HUES48 (cell line): ENCODE measurements at regions not wholly inside any gene's neighbourhood (a gene's known extent, or its start where the extent isn't known, plus 50 kb on each side); places are given as distances from the start of the nearest gene placed in this dataset.

ENCODE experiments used
- H3K27ac ChIP-seq: one replicate; pipeline ENCODE4 v1.7.0; 2013; ENCODE audit warnings: low read depth, low read length, inconsistent platforms
- H3K27me3 ChIP-seq: 2 replicates; pipeline ENCODE4 v1.6.1; 2013; ENCODE audit warnings: mild to moderate bottlenecking, low read length; ENCODE audit not compliant: control insufficient read depth, insufficient read depth
- H3K36me3 ChIP-seq: 2 replicates; pipeline ENCODE4 v1.6.1; 2013; ENCODE audit warnings: low read length; ENCODE audit not compliant: control insufficient read depth, insufficient read depth
- H3K4me1 ChIP-seq: 2 replicates; pipeline ENCODE4 v1.6.1; 2013; ENCODE audit warnings: mild to moderate bottlenecking, low read length; ENCODE audit not compliant: control insufficient read depth, insufficient read depth
- H3K4me3 ChIP-seq: 2 replicates; pipeline ENCODE4 v1.5.1; 2013; ENCODE audit warnings: mild to moderate bottlenecking, low read depth, low read length
- H3K9ac ChIP-seq: 2 replicates; pipeline ENCODE4 v1.6.1; 2013; ENCODE audit warnings: mild to moderate bottlenecking, low read depth, low read length, moderate library complexity
- H3K9me3 ChIP-seq: 2 replicates; pipeline ENCODE4 v1.6.1; 2013; ENCODE audit warnings: low read length; ENCODE audit not compliant: control insufficient read depth, insufficient read depth

DNA sequence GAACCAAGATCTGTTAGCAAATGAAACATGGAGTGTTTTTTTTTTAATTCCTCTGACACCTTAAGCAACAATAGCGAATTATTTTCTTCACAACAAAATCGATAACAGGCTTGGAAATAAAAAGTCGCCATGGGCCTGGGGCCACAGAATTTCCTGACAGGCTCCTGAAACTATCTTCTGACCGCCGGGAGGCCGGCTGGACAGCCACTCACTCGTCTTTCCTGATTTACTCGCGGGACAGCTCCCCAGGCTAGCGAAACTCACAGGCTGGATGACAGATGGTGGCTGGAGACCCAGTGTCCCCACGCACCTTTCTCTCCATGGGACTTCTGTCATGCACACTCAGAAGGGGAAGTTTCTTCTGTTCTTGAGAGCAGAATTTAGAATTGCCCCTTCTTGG, 143.3 kb upstream of the IRX2 start:
- Histone ChIP-seq H3K4me1 (no peaks in the 10 kb centered on the region), H3K27ac (no peak overlapping the region), H3K36me3 (no peaks in the 10 kb centered on the region), H3K4me3 (no peak overlapping the region), H3K9ac (no peak overlapping the region), H3K27me3 (no peaks in the 10 kb centered on the region), H3K9me3 (no peaks in the 10 kb centered on the region)

DNA sequence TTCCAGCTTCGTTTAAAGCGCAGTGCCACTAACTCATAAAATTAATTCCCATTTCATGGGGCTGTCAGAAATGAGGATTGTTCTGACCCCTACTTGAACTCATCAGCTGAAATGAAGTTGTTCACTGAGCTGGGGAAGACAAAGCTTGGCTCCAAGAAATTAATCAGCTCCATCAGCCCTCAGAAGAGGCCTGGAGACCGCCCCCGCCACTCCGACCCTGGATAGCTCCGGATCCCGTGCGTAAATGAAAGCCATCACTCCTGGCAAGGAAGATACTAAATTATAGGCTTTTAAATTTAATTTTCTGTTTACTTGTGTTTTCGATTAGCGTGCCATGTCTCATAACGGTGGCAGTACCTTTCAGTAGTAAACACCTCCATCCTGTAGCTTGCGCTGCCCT, 142.8 kb upstream of the IRX2 start:
- H3K9me3 ChIP-seq, result no peaks in the 10 kb centered on the region
- no peak overlapping the region for H3K9ac ChIP-seq

DNA sequence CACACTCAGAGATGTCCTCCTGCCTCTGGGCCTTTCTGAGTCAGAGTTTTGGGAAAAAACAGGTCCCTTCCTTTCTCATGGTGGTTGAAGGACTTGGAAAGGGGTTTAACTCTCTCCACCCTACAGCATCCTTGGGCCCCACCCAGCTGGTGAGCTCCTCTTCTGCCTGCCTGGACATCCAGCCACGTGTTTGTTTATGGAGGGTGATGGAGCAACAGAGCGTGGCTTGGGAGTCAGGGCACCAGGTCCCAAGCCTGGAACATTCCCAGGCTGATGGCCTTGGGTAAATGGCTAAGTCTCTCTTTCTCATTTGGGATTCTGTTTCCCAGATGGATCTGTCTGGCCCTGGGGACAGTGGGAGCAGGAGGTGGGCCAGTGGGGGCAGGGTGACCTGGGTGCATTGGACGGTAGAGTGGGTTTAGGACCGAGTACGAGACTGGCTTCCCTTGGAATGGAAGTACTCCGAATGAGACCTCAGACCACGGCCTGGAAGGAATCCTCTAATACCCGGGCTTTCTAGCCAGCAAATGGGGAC, 141.1 kb upstream of the IRX2 start:
- Histone ChIP-seq H3K27me3 (no peaks in the 10 kb centered on the region), H3K4me3 (no peak overlapping the region), H3K9ac (no peak overlapping the region), H3K9me3 (no peaks in the 10 kb centered on the region), H3K4me1 (no peaks in the 10 kb centered on the region), H3K27ac (no peak overlapping the region), H3K36me3 (no peaks in the 10 kb centered on the region)

More for the DNA sequence above, 142.8 kb upstream of the IRX2 start:
- H3K27ac ChIP-seq, result no peak overlapping the region
- H3K4me1 ChIP-seq, result no peaks in the 10 kb centered on the region
- H3K27me3 ChIP-seq, result no peaks in the 10 kb centered on the region
- H3K4me3 ChIP-seq, result no peak overlapping the region
- no peaks in the 10 kb centered on the region for H3K36me3 ChIP-seq

DNA sequence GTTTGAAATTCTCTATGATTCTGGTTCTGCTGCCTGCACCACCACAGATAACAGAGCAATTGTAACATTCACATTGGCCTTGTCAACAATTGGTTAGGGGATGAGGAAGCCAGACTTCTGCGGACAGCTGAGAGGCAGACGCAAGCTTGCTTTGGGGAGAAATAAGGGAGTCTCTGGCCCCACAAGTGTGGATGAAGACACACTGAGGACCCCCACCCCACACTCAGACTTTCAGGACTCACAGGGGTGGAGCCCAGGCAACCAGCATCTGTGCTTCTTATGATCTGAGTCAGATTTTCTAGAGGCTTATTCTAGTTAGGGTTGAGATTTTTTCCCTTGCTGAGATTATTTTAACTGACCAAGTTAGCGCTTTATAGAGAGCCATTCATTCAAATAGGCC, 140.3 kb upstream of the IRX2 start:
- Histone ChIP-seq H3K9me3 (no peaks in the 10 kb centered on the region), H3K4me1 (no peaks in the 10 kb centered on the region), H3K27ac (no peak overlapping the region), H3K27me3 (no peaks in the 10 kb centered on the region), H3K36me3 (no peaks in the 10 kb centered on the region), H3K4me3 (no peak overlapping the region), H3K9ac (no peak overlapping the region)

DNA sequence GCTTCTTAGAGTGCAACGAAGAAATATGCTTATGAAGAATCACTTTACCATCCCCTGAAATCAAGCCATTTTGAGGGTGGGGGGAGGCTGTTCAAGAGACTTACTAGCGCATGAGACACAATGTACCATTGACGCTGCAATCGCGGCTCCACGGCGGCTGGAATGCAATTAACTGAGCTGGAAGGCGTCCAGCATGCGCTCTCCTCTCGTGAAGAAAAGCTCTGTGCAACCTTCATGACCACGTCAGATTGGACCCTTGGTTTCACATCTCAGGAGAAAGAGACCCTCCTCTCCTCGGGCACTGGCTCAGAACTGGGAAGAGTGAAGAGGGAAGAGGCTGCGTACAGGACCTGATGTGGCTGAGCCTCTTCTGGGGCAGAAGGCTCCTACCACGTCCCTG, 138.5 kb upstream of the IRX2 start:
- Histone ChIP-seq H3K9me3 (no peaks in the 10 kb centered on the region), H3K27me3 (no peaks in the 10 kb centered on the region), H3K9ac (no peak overlapping the region), H3K4me1 (peaks cover 15% of the 10 kb centered on the region; the same call in 1 of the 2 replicates), H3K4me3 (no peak overlapping the region), H3K27ac (no peak overlapping the region), H3K36me3 (no peaks in the 10 kb centered on the region)

DNA sequence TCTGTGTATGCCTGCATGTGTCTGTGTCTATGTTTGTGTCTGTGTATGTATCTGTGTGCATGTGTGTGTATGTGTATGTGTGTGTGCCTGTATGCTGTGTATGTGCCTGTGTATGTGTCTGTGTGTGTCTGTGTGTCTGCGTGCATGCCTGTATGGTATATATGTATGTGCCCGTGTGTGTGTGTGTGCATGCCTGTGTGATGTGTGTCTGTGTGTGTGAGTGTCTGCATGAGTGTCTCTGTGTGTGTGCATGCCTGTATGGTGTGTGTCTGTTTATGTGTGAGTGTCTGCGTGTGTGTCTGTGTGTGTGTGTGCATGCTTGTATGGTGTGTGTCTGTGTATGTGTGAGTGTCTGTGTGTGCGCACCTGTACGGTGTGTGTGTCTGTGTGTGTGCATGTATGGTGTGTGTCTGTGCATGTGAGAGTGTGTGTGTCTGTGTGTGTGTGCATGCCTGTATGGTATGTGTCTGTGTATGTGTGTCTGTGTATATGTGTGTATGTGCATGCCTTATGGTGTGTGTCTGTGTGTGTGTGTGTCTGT, 137.1 kb upstream of the IRX2 start:
- Histone ChIP-seq H3K9ac (no peak overlapping the region), H3K4me3 (no peak overlapping the region), H3K36me3 (no peaks in the 10 kb centered on the region), H3K27ac (no peak overlapping the region), H3K27me3 (no peaks in the 10 kb centered on the region), H3K9me3 (no peaks in the 10 kb centered on the region), H3K4me1 (peaks cover 15% of the 10 kb centered on the region; the same call in 1 of the 2 replicates)

DNA sequence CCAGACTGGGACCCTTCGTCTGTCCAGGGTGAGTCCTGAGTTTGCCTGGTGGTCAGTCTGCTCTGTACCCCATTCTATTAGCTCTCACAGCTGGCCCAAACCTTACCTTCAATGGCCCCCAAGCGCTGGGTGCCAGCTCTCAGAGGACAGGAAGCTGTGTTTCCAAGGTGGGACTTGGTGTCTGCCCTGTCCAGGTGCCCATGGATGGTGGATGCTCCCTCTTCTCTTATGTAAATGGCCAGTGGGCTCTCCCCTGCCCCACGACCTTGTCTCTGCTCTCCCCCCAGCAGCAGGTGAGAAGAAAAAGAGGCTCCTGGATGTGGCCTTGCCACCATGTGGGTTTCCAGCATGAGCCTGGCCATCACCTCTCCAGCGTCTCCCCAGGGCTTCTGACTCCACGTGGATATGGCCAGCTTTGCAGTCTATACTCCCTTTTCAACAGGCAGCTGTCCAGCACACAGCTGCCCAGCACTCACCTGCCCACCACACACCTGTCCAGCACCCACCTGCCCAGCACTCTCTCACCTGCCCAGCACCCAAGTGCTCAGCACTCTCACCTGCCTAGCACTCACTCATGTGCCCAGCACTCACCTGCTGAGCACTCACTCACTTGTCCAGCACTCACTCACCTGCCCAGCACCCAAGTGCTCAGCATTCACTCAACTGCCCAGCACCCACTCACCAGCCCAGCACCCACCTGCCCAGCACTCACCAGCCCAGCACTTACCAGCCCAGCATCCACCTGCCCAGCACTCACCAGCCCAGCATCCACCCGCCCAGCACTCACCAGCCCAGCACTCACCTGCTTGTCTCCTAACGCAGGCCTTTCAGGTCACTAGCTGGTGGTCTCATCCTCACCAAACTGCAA, 136.2 kb upstream of the IRX2 start:
- Histone ChIP-seq H3K9me3 (no peaks in the 10 kb centered on the region), H3K4me1 (peaks cover 15% of the 10 kb centered on the region; the same call in 1 of the 2 replicates), H3K27ac (no peak overlapping the region), H3K36me3 (no peaks in the 10 kb centered on the region), H3K9ac (no peak overlapping the region), H3K4me3 (no peak overlapping the region), H3K27me3 (no peaks in the 10 kb centered on the region)

DNA sequence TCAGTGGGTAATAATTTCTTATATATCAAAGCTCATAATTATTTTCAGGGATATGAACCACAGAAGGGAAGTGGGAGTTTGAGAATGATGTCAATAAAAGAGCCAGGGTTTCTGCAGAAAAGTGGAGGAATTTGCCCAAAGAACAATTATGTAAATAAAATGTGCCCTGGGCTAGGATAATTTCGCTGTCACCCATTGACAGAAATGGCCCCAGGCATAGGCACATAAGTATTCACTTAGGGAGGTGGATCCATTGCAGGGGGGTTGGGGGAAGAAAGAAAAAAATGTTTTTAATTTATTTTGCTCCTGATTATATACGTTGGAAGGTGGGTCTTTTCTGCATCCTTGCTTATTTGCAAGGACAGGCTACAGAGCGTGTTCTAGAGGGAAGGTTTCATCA, 135.1 kb upstream of the IRX2 start:
- Histone ChIP-seq H3K36me3 (no peaks in the 10 kb centered on the region), H3K4me1 (peaks cover 15% of the 10 kb centered on the region; the same call in 1 of the 2 replicates), H3K9me3 (no peaks in the 10 kb centered on the region), H3K27ac (no peak overlapping the region), H3K9ac (no peak overlapping the region), H3K4me3 (no peak overlapping the region), H3K27me3 (no peaks in the 10 kb centered on the region)

DNA sequence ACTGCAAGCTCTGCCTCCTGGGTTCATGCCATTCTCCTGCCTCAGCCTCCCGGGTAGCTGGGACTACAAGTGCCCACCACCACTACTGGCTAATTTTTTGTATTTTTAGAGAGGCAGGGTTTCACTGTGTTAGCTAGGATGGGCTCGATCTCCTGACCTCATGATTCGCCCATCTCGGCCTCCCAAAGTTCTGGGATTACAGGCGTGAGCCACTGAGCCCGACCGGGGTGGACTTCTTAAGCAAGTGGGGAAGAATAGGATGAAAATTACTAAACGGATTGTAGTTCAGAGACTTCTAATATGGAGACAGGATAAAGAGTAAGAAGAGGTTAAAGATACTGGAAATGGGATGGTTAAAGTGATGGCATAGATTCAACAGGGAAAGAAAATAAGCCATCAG, 132.3 kb upstream of the IRX2 start:
- H3K9me3 ChIP-seq, result peaks cover 14% of the 10 kb centered on the region; the same call in 1 of the 2 replicates
- peaks cover 15% of the 10 kb centered on the region; the same call in 1 of the 2 replicates for H3K4me1 ChIP-seq
- H3K27ac ChIP-seq, result no peak overlapping the region
- H3K27me3 ChIP-seq, result no peaks in the 10 kb centered on the region
- H3K9ac ChIP-seq, result no peak overlapping the region
- no peak overlapping the region for H3K4me3 ChIP-seq
- no peaks in the 10 kb centered on the region for H3K36me3 ChIP-seq

DNA sequence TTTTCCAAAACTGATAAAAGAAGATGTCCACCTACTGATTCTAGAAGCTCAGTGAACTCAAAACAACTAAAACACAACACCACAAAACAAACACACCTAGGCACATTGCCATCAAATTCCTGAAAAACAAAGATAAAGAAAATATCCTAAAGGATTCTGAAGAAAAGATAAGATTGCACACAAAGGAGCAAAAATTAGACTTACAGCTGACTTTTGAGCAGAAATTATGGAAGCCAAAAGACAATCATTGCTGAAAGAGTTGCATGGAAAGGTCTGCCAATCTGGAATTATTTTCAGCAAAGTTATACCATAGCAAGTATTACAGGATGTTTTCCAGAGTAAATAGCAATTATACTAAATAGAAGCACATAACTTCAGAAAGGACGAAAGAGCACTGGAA, 128.2 kb upstream of the IRX2 start:
- Histone ChIP-seq H3K9ac (no peak overlapping the region), H3K4me1 (0 out of 2 replicates have a peak, but pooled peaks cover 4% of the 10 kb centered on the region), H3K4me3 (no peak overlapping the region), H3K27ac (no peak overlapping the region), H3K36me3 (no peaks in the 10 kb centered on the region), H3K27me3 (no peaks in the 10 kb centered on the region), H3K9me3 (peaks cover 16% of the 10 kb centered on the region; the same call in 1 of the 2 replicates)

DNA sequence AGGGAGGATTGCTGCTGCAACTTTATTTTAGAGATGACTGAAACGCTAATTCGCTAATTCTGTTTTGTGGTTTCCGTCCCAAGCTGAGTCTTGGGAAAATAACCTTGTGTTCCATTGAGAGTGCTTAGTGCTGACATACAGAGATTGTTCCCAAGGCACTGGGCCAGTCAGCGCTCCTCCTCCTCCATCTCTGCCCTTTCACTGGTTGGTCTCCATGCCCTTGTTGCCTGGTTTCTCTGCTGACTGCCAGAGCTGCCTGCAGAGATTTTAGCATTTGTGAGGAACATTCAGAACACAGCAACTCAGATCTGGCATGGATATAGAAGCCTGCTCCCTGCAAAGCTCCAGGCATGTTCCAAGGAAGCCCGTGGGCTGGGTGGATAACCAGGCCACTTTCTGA, 126.0 kb upstream of the IRX2 start:
- no peaks in the 10 kb centered on the region for H3K27me3 ChIP-seq
- 0 out of 2 replicates have a peak, but pooled peaks cover 4% of the 10 kb centered on the region for H3K4me1 ChIP-seq
- no peak overlapping the region for H3K4me3 ChIP-seq
- no peak overlapping the region for H3K9ac ChIP-seq
- H3K9me3 ChIP-seq, result peaks cover 16% of the 10 kb centered on the region; the same call in 1 of the 2 replicates
- H3K27ac ChIP-seq, result no peak overlapping the region
- H3K36me3 ChIP-seq, result no peaks in the 10 kb centered on the region
